ENCODE measurements at regions not wholly inside any gene's neighbourhood (a gene's known extent, or its start where the extent isn't known, plus 50 kb on each side); places are given as distances from the start of the nearest gene placed in this dataset.
"Not testable (repeated sequence)": the region's sequence is repeated elsewhere in the genome, so short reads cannot be mapped to it uniquely, and the experiment has no call there.

DNA sequence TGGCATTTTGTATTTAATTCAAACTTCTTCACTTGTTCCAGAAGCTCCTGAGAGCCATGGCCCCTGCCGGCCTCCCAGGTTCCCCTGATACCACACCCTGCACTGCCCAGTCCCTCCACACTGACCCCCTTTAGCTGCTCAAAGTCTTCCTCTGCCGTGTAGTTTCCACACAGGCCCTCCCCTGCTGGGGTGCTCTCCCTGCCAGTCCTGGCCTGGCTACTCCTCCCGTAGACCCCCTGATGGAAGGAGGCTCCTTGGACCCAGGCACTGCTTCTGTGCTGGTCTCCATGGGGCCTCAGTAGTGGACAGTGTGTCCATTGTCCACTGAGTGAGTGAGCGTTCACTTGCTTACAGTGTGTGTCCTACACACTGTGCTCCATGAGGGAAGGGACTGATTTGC is 542.4 kb upstream of the B3GAT1 start:
- TF ChIP-seq CTCF (IDR thresholded peaks at IDR 0.05); POLR2AphosphoS5 (IDR thresholded peaks at IDR 0.05); POLR2A (IDR thresholded peaks at IDR 0.05; ENCODE audit: low read depth); EP300 (IDR thresholded peaks at IDR 0.05): not testable (repeated sequence)

Data from esophagus muscularis mucosa (tissue), 4 donors.